K562 (cell line): ENCODE measurements at regions not wholly inside any gene's neighbourhood (a gene's known extent, or its start where the extent isn't known, plus 50 kb on each side); places are given as distances from the start of the nearest gene placed in this dataset.
"Not testable (repeated sequence)": the region's sequence is repeated elsewhere in the genome, so short reads cannot be mapped to it uniquely, and the experiment has no call there.

ENCODE experiments used
- ATAC-seq: fragments of 200-7000 bp; cut with Tn5 transposase; 3 replicates; pipeline ENCODE4 v1.9.1; 2020; ENCODE audit warnings: moderate library complexity
- BruUV-seq: library from RNA; stranded (reverse); fragments of 400-500 nt; replicated peaks from 2 replicates; lab custom pipeline; 2021; lab: Mats Ljungman, UMichigan
- CTCF ChIA-PET: fragments of 300-600 bp; formaldehyde crosslinking; extraction: SDS; loops from one replicate; lab custom pipeline; 2021; ENCODE audit warnings: low intra/inter-chr PET ratio; lab: Yijun Ruan, JAX
- POLR2A ChIA-PET: fragments of 300-600, 350-650 bp; sonication (Branson Sonifier 250); formaldehyde crosslinking; extraction: SDS; loops from one replicate; lab custom pipeline; 2021; ENCODE audit warnings: antibody characterized with exemption, inconsistent platforms; lab: Yijun Ruan, JAX
- DNase-seq, 4 experiments: peaks; one replicate each; pipeline versions ENCODE4 v3.0.0 to v3.0.0-alpha.2; 2011 to 2018; ENCODE audit warnings: low spot score in 3 of 4, mixed read lengths in 3 of 4; ENCODE audit errors: extremely low read depth in 1 of 4
- FAIRE-seq: peaks from 2 replicates; lab custom pipeline; 2011; peaks lifted over from hg19 to GRCh38; lab: Jason Lieb, UNC
- H2AFZ ChIP-seq: 2 replicates; pipeline ENCODE4 v1.6.0; 2011; ENCODE audit warnings: low read depth, low read length, control low read depth, inconsistent platforms
- H3K27ac ChIP-seq: fragments of 200-600 bp; 3 replicates; pipeline ENCODE4 v1.8.0; 2011; ENCODE audit warnings: low read depth, mild to moderate bottlenecking, control low read depth, inconsistent platforms, low read length, moderate library complexity, mixed read lengths; ENCODE audit errors: extremely low read depth
- H3K27me3 ChIP-seq, 2 experiments: fragments of 300-600 bp in 1 of 2; 2 replicates in 1 of 2; 3 replicates in 1 of 2; pipeline versions ENCODE4 v1.6.0 to v1.8.0; 2011; ENCODE audit warnings: inconsistent platforms in 2 of 2, low read length in 2 of 2, mild to moderate bottlenecking in 1 of 2, mixed read lengths in 1 of 2, moderate library complexity in 1 of 2; ENCODE audit not compliant: control insufficient read depth in 2 of 2, insufficient read depth in 2 of 2
- H3K36me3 ChIP-seq: fragments of 300-600 bp; 3 replicates; pipeline ENCODE4 v1.8.0; 2011; ENCODE audit warnings: mild to moderate bottlenecking, low read length, inconsistent platforms; ENCODE audit not compliant: control insufficient read depth, insufficient read depth
- H3K4me1 ChIP-seq, 2 experiments: fragments of 200-600 bp in 1 of 2; replicated peaks in 1 of 2; 2 replicates in 1 of 2; 3 replicates in 1 of 2; pipeline versions ENCODE4 v1.5.1 to v1.8.0; 2011; ENCODE audit warnings: inconsistent platforms in 2 of 2, low read length in 2 of 2, mild to moderate bottlenecking in 1 of 2, mixed read lengths in 1 of 2, moderate library complexity in 1 of 2; ENCODE audit not compliant: control insufficient read depth in 2 of 2, insufficient read depth in 2 of 2
- H3K4me2 ChIP-seq: 2 replicates; pipeline ENCODE4 v1.6.1; 2011; ENCODE audit warnings: low read length, control low read depth, inconsistent platforms, mixed read lengths; ENCODE audit not compliant: insufficient read depth
- H3K4me3 ChIP-seq: fragments of 200-600 bp; sonication (generic), shearing (Covaris generic); 2 replicates; pipeline ENCODE4 v1.5.1; 2016; ENCODE audit warnings: control low read depth, inconsistent platforms
- H3K79me2 ChIP-seq: fragments of 200-600 bp; 3 replicates; pipeline ENCODE4 v1.8.0; 2011; ENCODE audit warnings: low read length, inconsistent platforms; ENCODE audit not compliant: control insufficient read depth, insufficient read depth
- H3K9ac ChIP-seq, 2 experiments: 2 replicates each; pipeline versions ENCODE4 v1.6.0 to v1.6.1; 2011; ENCODE audit warnings: low read depth in 2 of 2, low read length in 2 of 2, control low read depth in 1 of 2, inconsistent platforms in 1 of 2, mild to moderate bottlenecking in 1 of 2, mixed read lengths in 1 of 2; ENCODE audit not compliant: insufficient read depth in 1 of 2
- H3K9me1 ChIP-seq: one replicate; pipeline ENCODE4 v1.6.0; 2011; ENCODE audit warnings: inconsistent platforms, mild to moderate bottlenecking, low read length, moderate library complexity; ENCODE audit not compliant: control insufficient read depth, insufficient read depth
- H3K9me3 ChIP-seq: replicated peaks from 2 replicates; pipeline ENCODE4 v1.5.1; 2011; ENCODE audit warnings: low read depth, low read length, inconsistent platforms; ENCODE audit not compliant: control insufficient read depth, insufficient read depth
- H4K20me1 ChIP-seq: replicated peaks from 2 replicates; pipeline ENCODE4 v1.6.1; 2011; ENCODE audit warnings: low read length, inconsistent platforms, mixed read lengths; ENCODE audit not compliant: control insufficient read depth, insufficient read depth
- CHD2 ChIP-seq: IDR thresholded peaks from 2 replicates; pipeline ENCODE4 v1.6.1; 2011; ENCODE audit warnings: low read depth, low read length
- PYGO2 ChIP-seq: fragments of 450-650 bp; IDR thresholded peaks from 2 replicates; pipeline ENCODE4 v1.6.1; 2016; ENCODE audit warnings: mild to moderate bottlenecking, missing genetic modification characterization, moderate library complexity, missing compliant biosample characterization
- ZNF586 ChIP-seq: fragments of 450-650 bp; formaldehyde crosslinking; conservative IDR thresholded peaks from 2 replicates; pipeline ENCODE4 v1.4.0; 2020; ENCODE audit warnings: mild to moderate bottlenecking, moderate library complexity
- WGBS: fragments of 100-300 bp; shearing (Covaris generic); methylation state at CpG from one replicate; pipeline ENCODE4 v1.1.6; 2016; ENCODE audit warnings: low coverage, mixed read lengths; ENCODE audit not compliant: insufficient coverage; ENCODE audit errors: missing lambda C conversion rate; 5-methylcytosine and 5-hydroxymethylcytosine counted together
- in situ Hi-C: fragments of 300-500 bp; cut with MboI; formaldehyde crosslinking; loops from 4 replicates; pipeline ENCODE4 v1.15.0; 2018; ENCODE audit warnings: inconsistent platforms, mixed read lengths
- intact Hi-C: fragments of 100-400 bp; cut with micrococcal nuclease; formaldehyde crosslinking; loops from 2 replicates; pipeline ENCODE4 v1.14.2; 2022

DNA sequence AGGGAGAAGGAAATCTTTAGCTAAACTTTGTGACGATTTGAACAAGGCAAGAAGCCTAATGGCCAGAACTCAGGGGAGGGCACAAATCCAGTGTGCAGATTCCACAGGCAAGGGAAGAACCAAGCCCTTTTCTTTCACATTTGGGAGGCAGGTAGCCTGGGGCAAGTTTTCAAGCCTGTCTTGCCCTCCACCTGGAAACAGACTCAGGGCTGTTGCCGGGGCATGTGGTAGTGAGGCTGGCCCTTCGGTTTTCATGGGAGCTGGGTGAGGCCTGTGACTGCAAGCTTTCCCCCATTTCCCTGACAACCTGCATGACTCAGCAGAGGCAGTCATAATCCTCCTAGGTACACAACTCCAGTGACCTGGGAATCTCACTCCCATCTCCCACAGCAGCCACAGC, 331.6 kb upstream of the ACTRT1 start:
- BruUV-seq, ATAC-seq, FAIRE-seq, DNase-seq, intact Hi-C loops, H3K79me2 ChIP-seq, H3K9me1 ChIP-seq, CTCF ChIA-PET, H2AFZ ChIP-seq, H3K36me3 ChIP-seq, H4K20me1 ChIP-seq, H3K27ac ChIP-seq, H3K4me3 ChIP-seq, H3K4me1 ChIP-seq, H3K4me2 ChIP-seq, H3K27me3 ChIP-seq, in situ Hi-C loops, H3K9ac ChIP-seq, H3K9me3 ChIP-seq, POLR2A ChIA-PET: not testable (repeated sequence)
- whole genome bisulfite sequencing: 3% methylated on average over 3 of the region's 3 CpGs

DNA sequence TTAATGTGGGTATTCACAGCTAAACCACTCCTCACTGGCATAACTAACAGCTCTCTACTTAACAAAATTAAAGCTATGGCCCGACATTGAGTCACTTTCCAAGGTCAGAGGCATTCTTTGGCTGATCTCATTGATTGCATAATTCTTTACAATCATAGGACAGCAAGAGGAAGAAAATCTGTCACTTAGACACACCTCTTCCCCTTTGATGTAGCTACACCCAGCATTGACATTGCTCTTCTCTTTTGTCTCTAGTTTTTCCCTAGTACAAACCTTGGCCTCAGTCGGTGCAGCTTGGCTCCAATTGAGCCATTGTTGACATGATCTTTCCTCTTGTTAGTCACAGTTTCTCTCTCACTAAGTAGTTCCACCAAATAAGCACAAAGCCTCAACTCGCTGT, 313.3 kb upstream of the ACTRT1 start:
- FAIRE-seq: no peak
- intact Hi-C loops (no loop called here), in situ Hi-C loops (no loop called here)
- no TSS peak for BruUV-seq
- H3K9ac ChIP-seq: no peak overlapping the region
- H3K9me3 ChIP-seq: no peaks in the 10 kb centered on the region
- DNase-seq: no peak
- no peaks in the 10 kb centered on the region for H3K36me3 ChIP-seq
- no peak overlapping the region for H3K4me2 ChIP-seq
- WGBS: 4% methylated on average over 3 of the region's 3 CpGs
- H4K20me1 ChIP-seq: no peaks in the 10 kb centered on the region
- H3K4me1 ChIP-seq: no peaks in the 10 kb centered on the region
- TF ChIP-seq PYGO2 (tag) (no peak), CHD2 (no peak), ZNF586 (no peak)
- CTCF ChIA-PET: no interaction called here
- POLR2A ChIA-PET: no interaction called here
- H3K4me3 ChIP-seq: no peak overlapping the region
- H3K27me3 ChIP-seq: no peaks in the 10 kb centered on the region
- H2AFZ ChIP-seq: no peak overlapping the region
- no peak overlapping the region for H3K27ac ChIP-seq
- no peaks in the 10 kb centered on the region for H3K79me2 ChIP-seq
- no peak for ATAC-seq
- H3K9me1 ChIP-seq: no peaks in the 10 kb centered on the region
